ENCODE measurements at regions not wholly inside any gene's neighbourhood (a gene's known extent, or its start where the extent isn't known, plus 50 kb on each side); places are given as distances from the start of the nearest gene placed in this dataset.

- H2BK5ac ChIP-seq (ENCODE audit: low read length), result no peak overlapping the region
- no peaks in the 10 kb centered on the region for H3K79me1 ChIP-seq (ENCODE audit: low read length)
- H3K4me1 ChIP-seq (ENCODE audit: control insufficient read depth, low read depth, low read length), result peaks cover 3% of the 10 kb centered on the region
- no peak overlapping the region for H4K5ac ChIP-seq (ENCODE audit: low read length)
- no peak overlapping the region for H3K18ac ChIP-seq (ENCODE audit: low read length)
- H2BK15ac ChIP-seq (replicated peaks; ENCODE audit: low read depth), result no peak overlapping the region
- no peak overlapping the region for H3K4me3 ChIP-seq (ENCODE audit: low read length)
- no peak overlapping the region for H3K23ac ChIP-seq (ENCODE audit: low read length)
- no peak overlapping the region for H3K4ac ChIP-seq (ENCODE audit: low read depth, low read length)
- no CpG with 5 or more reads among the region's 3 CpGs for WGBS (ENCODE audit: extremely low coverage, insufficient coverage, low lambda C conversion rate)
- no peak overlapping the region for H2BK120ac ChIP-seq (ENCODE audit: low read depth, low read length)
- H3K36me3 ChIP-seq (ENCODE audit: control insufficient read depth, insufficient read depth, low read length), result no peaks in the 10 kb centered on the region
- no peak overlapping the region for H2AK5ac ChIP-seq (ENCODE audit: low read length)
- H4K8ac ChIP-seq (ENCODE audit: low read depth, low read length), result no peak overlapping the region
- no peak overlapping the region for H3K9ac ChIP-seq (ENCODE audit: low read length)
- no peaks in the 10 kb centered on the region for H3K79me2 ChIP-seq (ENCODE audit: control insufficient read depth, insufficient read depth, low read length)
- no peak overlapping the region for H3K27ac ChIP-seq (ENCODE audit: low read depth, low read length)
- no peak for DNase-seq
- no peak overlapping the region for H3K4me2 ChIP-seq (ENCODE audit: low read length)
- no peaks in the 10 kb centered on the region for H3K27me3 ChIP-seq (ENCODE audit: insufficient read depth, low read length, poor library complexity)
- H3K56ac ChIP-seq (ENCODE audit: low read length), result no peak overlapping the region
Measured at GRCh38 chr1:38787041-38787440, 72.5 kb downstream of the RRAGC start.

GRCh38 chr1:38786040-38786436 lies 73.5 kb downstream of the RRAGC start:
- Histone ChIP-seq H3K36me3 (ENCODE audit: control insufficient read depth, insufficient read depth, low read length) (no peaks in the 10 kb centered on the region), H3K79me1 (ENCODE audit: low read length) (no peaks in the 10 kb centered on the region), H3K23ac (ENCODE audit: low read length) (no peak overlapping the region), H2BK5ac (ENCODE audit: low read length) (no peak overlapping the region), H2BK120ac (ENCODE audit: low read depth, low read length) (no peak overlapping the region), H3K79me2 (ENCODE audit: control insufficient read depth, insufficient read depth, low read length) (no peaks in the 10 kb centered on the region), H3K4me3 (ENCODE audit: low read length) (no peak overlapping the region), H4K8ac (ENCODE audit: low read depth, low read length) (no peak overlapping the region), H2BK15ac (replicated peaks; ENCODE audit: low read depth) (no peak overlapping the region), H3K27me3 (ENCODE audit: insufficient read depth, low read length, poor library complexity) (no peaks in the 10 kb centered on the region), H3K56ac (ENCODE audit: low read length) (no peak overlapping the region), H3K9ac (ENCODE audit: low read length) (no peak overlapping the region), H3K4me1 (ENCODE audit: control insufficient read depth, low read depth, low read length) (peaks cover 3% of the 10 kb centered on the region), H3K18ac (ENCODE audit: low read length) (no peak overlapping the region), H4K5ac (ENCODE audit: low read length) (no peak overlapping the region), H3K4me2 (ENCODE audit: low read length) (no peak overlapping the region), H3K27ac (ENCODE audit: low read depth, low read length) (no peak overlapping the region), H2AK5ac (ENCODE audit: low read length) (no peak overlapping the region), H3K4ac (ENCODE audit: low read depth, low read length) (no peak overlapping the region)
- DNase-seq, result no peak
- no CpG with 5 or more reads among the region's 6 CpGs for WGBS (ENCODE audit: extremely low coverage, insufficient coverage, low lambda C conversion rate)

GRCh38 chr1:38785285-38786039 lies 74.1 kb downstream of the RRAGC start:
- Histone ChIP-seq H3K79me1 (ENCODE audit: low read length) (no peaks in the 10 kb centered on the region), H3K56ac (ENCODE audit: low read length) (no peak overlapping the region), H3K27me3 (ENCODE audit: insufficient read depth, low read length, poor library complexity) (no peaks in the 10 kb centered on the region), H3K9ac (ENCODE audit: low read length) (no peak overlapping the region), H4K8ac (ENCODE audit: low read depth, low read length) (no peak overlapping the region), H3K18ac (ENCODE audit: low read length) (no peak overlapping the region), H3K23ac (ENCODE audit: low read length) (no peak overlapping the region), H3K36me3 (ENCODE audit: control insufficient read depth, insufficient read depth, low read length) (no peaks in the 10 kb centered on the region), H3K27ac (ENCODE audit: low read depth, low read length) (no peak overlapping the region), H2BK120ac (ENCODE audit: low read depth, low read length) (no peak overlapping the region), H3K4me3 (ENCODE audit: low read length) (no peak overlapping the region), H3K4ac (ENCODE audit: low read depth, low read length) (no peak overlapping the region), H3K4me2 (ENCODE audit: low read length) (no peak overlapping the region), H4K5ac (ENCODE audit: low read length) (no peak overlapping the region), H2BK15ac (replicated peaks; ENCODE audit: low read depth) (no peak overlapping the region), H3K79me2 (ENCODE audit: control insufficient read depth, insufficient read depth, low read length) (no peaks in the 10 kb centered on the region), H2AK5ac (ENCODE audit: low read length) (no peak overlapping the region), H3K4me1 (ENCODE audit: control insufficient read depth, low read depth, low read length) (peaks cover 3% of the 10 kb centered on the region), H2BK5ac (ENCODE audit: low read length) (no peak overlapping the region)
- no peak for DNase-seq
- WGBS (ENCODE audit: extremely low coverage, insufficient coverage, low lambda C conversion rate), result no CpG with 5 or more reads among the region's 4 CpGs

GRCh38 chr1:38784452-38785284 lies 74.9 kb downstream of the RRAGC start:
- no peak for DNase-seq

GRCh38 chr1:38783640-38784229 lies 75.8 kb downstream of the RRAGC start:
- Histone ChIP-seq H2BK120ac (ENCODE audit: low read depth, low read length) (no peak overlapping the region), H2AK5ac (ENCODE audit: low read length) (no peak overlapping the region), H3K4ac (ENCODE audit: low read depth, low read length) (no peak overlapping the region), H3K18ac (ENCODE audit: low read length) (no peak overlapping the region), H4K8ac (ENCODE audit: low read depth, low read length) (no peak overlapping the region), H3K27me3 (ENCODE audit: insufficient read depth, low read length, poor library complexity) (no peaks in the 10 kb centered on the region), H3K56ac (ENCODE audit: low read length) (no peak overlapping the region), H3K36me3 (ENCODE audit: control insufficient read depth, insufficient read depth, low read length) (no peaks in the 10 kb centered on the region), H3K4me3 (ENCODE audit: low read length) (no peak overlapping the region), H3K79me2 (ENCODE audit: control insufficient read depth, insufficient read depth, low read length) (no peaks in the 10 kb centered on the region), H3K23ac (ENCODE audit: low read length) (no peak overlapping the region), H3K79me1 (ENCODE audit: low read length) (no peaks in the 10 kb centered on the region), H4K5ac (ENCODE audit: low read length) (no peak overlapping the region), H3K9ac (ENCODE audit: low read length) (no peak overlapping the region), H3K4me1 (ENCODE audit: control insufficient read depth, low read depth, low read length) (peaks cover 3% of the 10 kb centered on the region), H2BK5ac (ENCODE audit: low read length) (no peak overlapping the region), H2BK15ac (replicated peaks; ENCODE audit: low read depth) (no peak overlapping the region), H3K4me2 (ENCODE audit: low read length) (no peak overlapping the region), H3K27ac (ENCODE audit: low read depth, low read length) (no peak overlapping the region)
- DNase-seq, result no peak
- no CpG with 5 or more reads among the region's 34 CpGs for WGBS (ENCODE audit: extremely low coverage, insufficient coverage, low lambda C conversion rate)

More at GRCh38 chr1:38784452-38785284, 74.9 kb downstream of the RRAGC start:
- Histone ChIP-seq H3K79me1 (ENCODE audit: low read length) (no peaks in the 10 kb centered on the region), H3K4me2 (ENCODE audit: low read length) (no peak overlapping the region), H3K23ac (ENCODE audit: low read length) (no peak overlapping the region), H3K4me1 (ENCODE audit: control insufficient read depth, low read depth, low read length) (peaks cover 3% of the 10 kb centered on the region), H3K56ac (ENCODE audit: low read length) (no peak overlapping the region), H3K79me2 (ENCODE audit: control insufficient read depth, insufficient read depth, low read length) (no peaks in the 10 kb centered on the region), H3K9ac (ENCODE audit: low read length) (no peak overlapping the region), H2BK5ac (ENCODE audit: low read length) (no peak overlapping the region), H2BK120ac (ENCODE audit: low read depth, low read length) (no peak overlapping the region), H3K4me3 (ENCODE audit: low read length) (no peak overlapping the region), H3K27ac (ENCODE audit: low read depth, low read length) (no peak overlapping the region), H3K18ac (ENCODE audit: low read length) (no peak overlapping the region), H3K27me3 (ENCODE audit: insufficient read depth, low read length, poor library complexity) (no peaks in the 10 kb centered on the region), H2BK15ac (replicated peaks; ENCODE audit: low read depth) (no peak overlapping the region), H4K8ac (ENCODE audit: low read depth, low read length) (no peak overlapping the region), H2AK5ac (ENCODE audit: low read length) (no peak overlapping the region), H3K4ac (ENCODE audit: low read depth, low read length) (no peak overlapping the region), H4K5ac (ENCODE audit: low read length) (no peak overlapping the region), H3K36me3 (ENCODE audit: control insufficient read depth, insufficient read depth, low read length) (no peaks in the 10 kb centered on the region)
- WGBS (ENCODE audit: extremely low coverage, insufficient coverage, low lambda C conversion rate), result no CpG with 5 or more reads among the region's 6 CpGs
